ACC112 (cell line): ENCODE measurements at regions not wholly inside any gene's neighbourhood (a gene's known extent, or its start where the extent isn't known, plus 50 kb on each side); places are given as distances from the start of the nearest gene placed in this dataset.

Experiments
- H2AFZ ChIP-seq: fragments of 200-600 bp; sonication (generic); one replicate; pipeline ENCODE4 v1.6.0; 2017; ENCODE audit warnings: antibody characterized with exemption, low read length; ENCODE audit not compliant: unreplicated experiment
- H3K27ac ChIP-seq: fragments of 200-600 bp; sonication (generic); 2 replicates; pipeline ENCODE4 v1.5.1; 2014; ENCODE audit warnings: low read depth, mild to moderate bottlenecking, antibody characterized with exemption, low read length, moderate library complexity
- H3K27me3 ChIP-seq: fragments of 200-600 bp; sonication (generic); 2 replicates; pipeline ENCODE4 v1.6.1; 2014; ENCODE audit warnings: mild to moderate bottlenecking, antibody characterized with exemption, low read length, moderate library complexity, mixed read lengths; ENCODE audit not compliant: insufficient read depth
- H3K36me3 ChIP-seq: fragments of 200-600 bp; sonication (generic); 2 replicates; pipeline ENCODE4 v1.6.1; 2016; ENCODE audit warnings: mild to moderate bottlenecking, antibody characterized with exemption, low read length, moderate library complexity, mixed read lengths; ENCODE audit not compliant: insufficient read depth
- H3K4me1 ChIP-seq: fragments of 200-600 bp; sonication (generic); one replicate; pipeline ENCODE4 v1.6.1; 2016; ENCODE audit warnings: low read length, mixed read lengths; ENCODE audit not compliant: insufficient read depth, unreplicated experiment, control insufficient read depth
- H3K4me3 ChIP-seq: fragments of 200-600 bp; sonication (generic); 2 replicates; pipeline ENCODE4 v1.5.1; 2014; ENCODE audit warnings: mild to moderate bottlenecking, low read depth, low read length
- H3K79me2 ChIP-seq: fragments of 200-600 bp; sonication (generic); one replicate; pipeline ENCODE4 v1.6.0; 2016; ENCODE audit warnings: low read length; ENCODE audit not compliant: control insufficient read depth, unreplicated experiment, insufficient read depth

DNA sequence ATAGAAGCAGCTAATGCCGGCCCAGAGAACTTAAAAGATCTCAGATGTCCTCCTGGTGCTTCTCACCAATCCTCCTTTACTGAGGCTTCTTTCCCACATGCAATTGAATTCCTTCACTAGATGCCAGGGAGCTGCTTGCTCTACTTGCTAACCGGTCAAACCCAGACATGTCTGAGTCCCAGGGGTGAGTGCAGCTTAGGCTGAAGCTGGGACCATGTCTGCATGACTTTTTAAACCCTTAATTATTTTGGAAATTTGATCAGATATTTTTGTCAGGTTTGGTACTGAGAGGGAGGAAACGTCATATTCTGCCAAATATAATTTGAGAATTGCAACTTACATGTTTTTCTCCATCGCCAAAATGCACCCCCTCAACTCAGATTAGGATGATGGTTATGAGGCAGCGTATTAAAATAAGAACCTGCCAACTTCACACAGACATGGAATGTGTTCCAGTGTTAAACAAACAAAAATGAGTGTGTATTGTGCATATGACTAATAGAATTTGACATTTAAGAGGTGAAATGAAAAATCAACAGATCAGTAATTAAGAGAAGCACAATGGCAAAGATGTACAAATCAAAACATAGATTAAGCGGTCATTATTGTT lies 529.5 kb downstream of the ETS1 start:
- H3K79me2 ChIP-seq = no peaks in the 10 kb centered on the region
- no peaks in the 10 kb centered on the region for H3K27me3 ChIP-seq
- no peak overlapping the region for H2AFZ ChIP-seq

DNA sequence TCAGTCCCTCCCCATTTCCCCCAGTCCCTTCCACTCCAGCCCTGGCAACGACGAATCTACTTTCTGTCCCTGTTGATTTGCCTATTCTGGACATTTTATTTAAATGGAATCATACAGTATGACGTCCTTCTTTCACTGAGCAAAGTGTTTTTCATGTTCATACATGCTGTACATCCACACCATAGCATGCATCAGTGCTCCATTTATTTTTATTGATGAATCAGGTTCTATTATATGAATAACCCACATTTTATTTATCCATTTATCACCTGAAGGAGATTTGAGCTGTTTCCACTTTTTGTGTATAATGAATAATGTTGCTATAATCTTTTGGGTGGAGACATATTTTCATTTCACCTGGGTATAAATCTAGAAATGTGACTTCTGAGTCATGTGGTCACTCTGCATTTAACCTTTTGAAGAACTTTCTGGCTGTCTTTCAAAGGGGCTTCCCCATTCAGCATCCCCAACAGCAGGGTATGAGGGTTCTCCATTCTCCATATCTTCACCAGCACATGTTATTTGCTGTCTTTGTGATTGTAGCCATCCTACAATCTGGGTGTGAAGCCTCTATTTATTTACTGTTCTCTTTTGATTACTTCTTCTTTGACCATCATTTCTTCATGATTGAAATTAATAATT lies 531.7 kb downstream of the ETS1 start:
- Histone ChIP-seq H2AFZ (no peak overlapping the region), H3K4me3 (no peak overlapping the region), H3K4me1 (peaks cover 35% of the 10 kb centered on the region), H3K27ac (no peak overlapping the region), H3K79me2 (no peaks in the 10 kb centered on the region), H3K27me3 (no peaks in the 10 kb centered on the region), H3K36me3 (no peaks in the 10 kb centered on the region)

More for the DNA sequence above, 529.5 kb downstream of the ETS1 start:
- Histone ChIP-seq H3K4me3 (no peak overlapping the region), H3K4me1 (peaks cover 25% of the 10 kb centered on the region), H3K27ac (no peak overlapping the region), H3K36me3 (no peaks in the 10 kb centered on the region)

DNA sequence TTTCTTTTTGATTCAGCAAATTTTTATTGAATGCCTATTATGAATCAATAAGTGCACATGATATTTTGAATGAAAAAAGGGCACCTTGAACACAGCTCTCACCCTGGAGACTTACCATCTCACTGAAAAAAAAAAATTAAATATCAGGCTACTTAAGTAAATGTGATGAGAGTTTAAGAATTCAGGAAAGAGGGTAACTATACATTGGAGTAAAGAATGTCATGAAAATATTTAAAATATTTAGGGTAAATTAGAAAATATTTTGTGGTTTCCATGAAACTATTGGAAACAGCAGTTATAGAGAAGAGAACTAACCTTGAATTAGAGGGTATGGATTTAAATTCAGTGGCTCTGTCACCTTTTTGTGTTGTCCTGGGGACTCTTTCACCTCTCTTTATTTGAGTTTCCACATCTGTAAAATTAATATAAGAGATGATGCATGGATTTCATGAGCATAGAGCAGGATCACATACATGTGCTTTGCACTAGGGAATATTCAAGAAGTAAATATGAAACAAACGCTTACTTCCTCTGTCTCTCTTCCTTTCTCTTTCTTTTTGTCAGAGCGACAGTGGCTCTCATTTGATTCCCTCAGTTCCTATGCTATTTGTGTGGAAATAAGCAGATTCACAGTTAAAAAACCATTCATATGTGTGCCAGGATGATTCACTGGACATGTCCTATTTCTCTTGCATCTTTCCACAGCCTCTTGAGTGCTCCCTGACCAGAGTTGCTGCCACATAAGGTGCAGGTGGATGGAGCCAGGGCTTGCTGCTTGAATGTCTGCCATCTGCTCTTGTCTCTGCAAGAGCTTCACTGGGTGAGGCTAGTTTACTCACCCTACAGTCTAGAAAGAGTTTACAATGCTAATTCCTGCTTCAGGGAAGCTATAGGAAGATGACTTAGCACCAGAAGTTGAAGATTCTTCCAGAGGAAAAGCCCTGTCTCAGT lies 533.1 kb downstream of the ETS1 start:
- H3K36me3 ChIP-seq = no peaks in the 10 kb centered on the region
- peak overlapping the region; percentile 2 for H2AFZ ChIP-seq
- peaks cover 35% of the 10 kb centered on the region for H3K4me1 ChIP-seq
- H3K79me2 ChIP-seq = no peaks in the 10 kb centered on the region
- no peak overlapping the region for H3K4me3 ChIP-seq
- H3K27ac ChIP-seq = peak overlapping the region; percentile 92
- H3K27me3 ChIP-seq = no peaks in the 10 kb centered on the region

DNA sequence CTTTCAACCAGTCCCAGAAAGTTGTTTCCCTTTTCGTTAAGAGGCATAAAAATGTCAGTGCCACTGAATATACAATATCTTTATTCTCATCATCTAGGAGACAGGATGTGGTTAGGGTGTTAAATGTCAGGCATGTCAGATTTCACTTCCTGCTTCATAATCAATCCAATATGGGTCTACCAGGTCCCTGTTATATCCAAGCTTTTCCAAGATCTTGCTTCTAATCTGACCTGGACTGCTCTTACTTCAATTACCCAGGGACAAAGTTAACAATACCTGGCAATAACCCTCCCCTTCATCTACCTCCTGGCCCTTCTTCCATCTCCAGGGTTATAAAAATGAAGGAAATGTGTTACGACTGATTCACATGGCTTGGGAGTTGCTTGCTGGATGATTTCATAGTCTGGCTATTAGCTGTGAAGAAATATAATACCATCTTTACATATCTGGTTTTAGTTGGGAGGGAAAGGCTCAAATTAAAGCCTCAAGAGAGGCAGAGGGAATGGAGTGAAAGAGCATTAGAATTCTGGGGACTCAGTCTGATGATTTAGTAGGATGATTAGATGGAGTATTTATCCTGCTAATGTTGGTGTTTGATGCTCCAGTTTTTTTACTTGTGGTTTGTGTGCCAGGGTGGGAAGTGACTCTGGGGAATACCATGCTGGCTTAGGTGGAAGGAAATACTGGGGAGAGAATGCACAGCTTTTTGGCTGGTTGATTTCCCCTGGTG lies 534.3 kb downstream of the ETS1 start:
- peak overlapping the region; percentile 46 for H2AFZ ChIP-seq
- no peaks in the 10 kb centered on the region for H3K36me3 ChIP-seq
- peaks cover 34% of the 10 kb centered on the region for H3K4me1 ChIP-seq
- peak overlapping the region; percentile 92 for H3K27ac ChIP-seq
- no peaks in the 10 kb centered on the region for H3K27me3 ChIP-seq
- no peaks in the 10 kb centered on the region for H3K79me2 ChIP-seq
- peak overlapping the region; percentile 34; the same call in 1 of the 2 replicates for H3K4me3 ChIP-seq

DNA sequence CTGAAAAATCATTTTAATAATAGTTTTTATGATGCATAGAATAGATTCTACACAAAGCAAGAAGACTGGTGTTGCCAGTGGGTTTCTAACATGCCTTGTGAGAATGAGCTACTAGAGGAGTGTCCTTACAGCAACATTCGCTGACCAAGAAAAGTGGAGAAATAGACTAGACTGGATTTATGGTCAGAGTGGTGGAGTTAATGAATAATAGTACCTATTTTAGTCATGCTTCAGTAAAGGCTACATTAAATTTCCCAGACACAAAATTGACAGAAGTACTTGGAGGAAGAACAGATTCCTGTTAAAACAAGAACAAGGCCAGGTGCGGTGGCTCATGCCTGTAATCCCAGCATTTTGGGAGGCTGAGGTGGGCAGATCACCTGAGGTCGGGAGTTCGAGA lies 539.2 kb downstream of the ETS1 start:
- Histone ChIP-seq H3K27ac (no peak overlapping the region), H3K27me3 (no peaks in the 10 kb centered on the region), H3K36me3 (no peaks in the 10 kb centered on the region), H3K79me2 (no peaks in the 10 kb centered on the region), H2AFZ (no peak overlapping the region), H3K4me1 (peaks cover 18% of the 10 kb centered on the region), H3K4me3 (no peak overlapping the region)

DNA sequence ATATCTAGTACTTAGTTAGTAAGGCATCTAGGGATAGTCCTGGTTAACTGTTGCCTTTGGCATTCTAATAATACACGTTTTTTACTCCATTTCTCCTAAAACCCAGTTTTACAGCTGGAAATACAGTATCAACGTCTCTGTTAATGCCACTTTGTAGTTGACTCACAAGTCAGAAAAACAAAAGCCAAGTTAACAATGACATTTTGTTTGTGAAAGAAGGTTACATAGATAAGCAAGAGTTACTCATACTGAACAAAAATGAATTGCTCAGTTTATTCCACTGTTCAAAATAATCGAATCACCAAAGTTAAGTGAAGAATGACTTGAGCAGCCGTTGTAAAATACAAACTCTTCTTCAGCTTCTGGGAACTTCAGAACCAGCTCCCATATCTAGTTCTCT lies 540.3 kb downstream of the ETS1 start:
- H3K4me3 ChIP-seq = no peak overlapping the region
- H3K27me3 ChIP-seq = no peaks in the 10 kb centered on the region
- no peak overlapping the region for H3K27ac ChIP-seq
- no peaks in the 10 kb centered on the region for H3K79me2 ChIP-seq
- H2AFZ ChIP-seq = no peak overlapping the region
- H3K36me3 ChIP-seq = no peaks in the 10 kb centered on the region
- peaks cover 11% of the 10 kb centered on the region for H3K4me1 ChIP-seq

DNA sequence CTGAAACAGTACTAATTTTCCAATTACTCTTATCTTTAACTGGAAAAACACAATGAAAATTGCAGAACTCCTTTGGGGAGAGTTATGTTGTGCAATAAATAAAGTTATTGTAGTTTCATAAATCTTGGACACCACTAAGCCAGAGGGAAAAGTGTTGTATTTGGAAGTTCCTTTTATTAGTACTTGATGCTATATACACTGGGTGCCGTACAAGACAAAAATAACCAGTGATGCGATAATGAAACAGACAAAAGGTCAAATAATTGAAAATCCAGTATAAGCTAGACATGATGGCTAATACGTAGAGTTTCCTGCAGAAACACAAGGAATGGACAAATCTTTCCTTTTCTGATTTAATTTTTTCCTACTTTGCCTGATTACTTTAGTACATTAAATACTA lies 541.1 kb downstream of the ETS1 start:
- H3K79me2 ChIP-seq = no peaks in the 10 kb centered on the region
- no peaks in the 10 kb centered on the region for H3K27me3 ChIP-seq
- H3K4me1 ChIP-seq = peaks cover 9% of the 10 kb centered on the region
- H3K27ac ChIP-seq = no peak overlapping the region
- peak overlapping the region; percentile 36; the same call in 1 of the 2 replicates for H3K4me3 ChIP-seq
- H2AFZ ChIP-seq = peak overlapping the region; percentile 39
- no peaks in the 10 kb centered on the region for H3K36me3 ChIP-seq

DNA sequence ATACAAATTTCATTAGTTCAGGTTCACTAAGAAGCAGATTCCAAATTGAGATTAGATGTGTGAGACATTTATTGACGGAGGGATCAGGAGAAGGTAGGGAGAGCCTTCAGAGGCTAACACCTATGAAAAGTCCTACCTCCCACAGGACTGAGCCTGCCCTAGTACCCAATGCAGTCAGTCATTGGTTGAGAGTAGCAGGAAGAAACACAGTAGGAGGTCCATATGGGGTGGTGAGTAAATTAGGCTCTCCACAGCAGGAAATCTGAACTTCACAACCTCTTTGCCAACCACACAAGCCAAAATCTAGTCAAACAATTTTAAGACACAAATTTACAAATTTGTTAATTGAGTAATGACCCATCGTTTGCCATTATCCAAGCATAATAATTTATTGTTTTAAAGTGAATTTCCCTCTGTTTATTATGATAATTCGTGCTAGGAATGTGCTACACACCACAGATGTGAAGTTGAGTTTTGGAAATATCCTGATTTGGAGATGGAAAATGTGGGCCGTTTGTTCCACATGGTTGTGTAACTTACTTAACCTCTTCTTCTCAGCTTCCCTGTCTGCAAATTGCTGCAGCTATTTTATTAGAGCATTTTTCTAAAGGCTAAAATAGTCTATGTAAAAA lies 542.1 kb downstream of the ETS1 start:
- Histone ChIP-seq H3K27ac (no peak overlapping the region), H3K36me3 (no peaks in the 10 kb centered on the region), H3K79me2 (no peaks in the 10 kb centered on the region), H3K4me3 (no peak overlapping the region), H3K4me1 (peaks cover 17% of the 10 kb centered on the region), H2AFZ (no peak overlapping the region), H3K27me3 (no peaks in the 10 kb centered on the region)

DNA sequence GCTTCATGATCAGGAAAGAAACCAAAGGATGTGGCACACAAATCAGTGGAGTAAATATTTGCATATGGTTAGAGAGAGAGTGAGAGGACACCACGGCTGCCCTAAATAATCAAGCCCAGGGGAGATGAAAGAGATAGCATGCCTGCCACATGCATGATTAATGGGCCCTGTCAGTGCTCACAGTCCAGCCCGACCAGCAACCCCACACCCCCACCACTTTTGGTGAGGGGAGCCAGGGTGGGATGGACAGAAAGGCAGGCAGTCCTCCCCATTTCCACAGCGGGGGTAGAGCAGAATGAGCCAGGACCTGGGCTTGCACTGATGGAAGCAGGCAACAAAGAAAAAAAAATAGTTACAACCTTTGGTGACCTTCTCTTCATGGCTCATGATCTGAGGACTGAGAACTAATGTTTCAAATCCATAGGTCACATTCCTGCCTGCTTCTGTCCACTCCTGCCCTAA lies 545.0 kb downstream of the ETS1 start:
- Histone ChIP-seq H3K4me1 (peaks cover 31% of the 10 kb centered on the region), H3K27me3 (no peaks in the 10 kb centered on the region), H3K79me2 (no peaks in the 10 kb centered on the region), H3K4me3 (no peak overlapping the region), H3K27ac (no peak overlapping the region), H2AFZ (no peak overlapping the region), H3K36me3 (no peaks in the 10 kb centered on the region)

DNA sequence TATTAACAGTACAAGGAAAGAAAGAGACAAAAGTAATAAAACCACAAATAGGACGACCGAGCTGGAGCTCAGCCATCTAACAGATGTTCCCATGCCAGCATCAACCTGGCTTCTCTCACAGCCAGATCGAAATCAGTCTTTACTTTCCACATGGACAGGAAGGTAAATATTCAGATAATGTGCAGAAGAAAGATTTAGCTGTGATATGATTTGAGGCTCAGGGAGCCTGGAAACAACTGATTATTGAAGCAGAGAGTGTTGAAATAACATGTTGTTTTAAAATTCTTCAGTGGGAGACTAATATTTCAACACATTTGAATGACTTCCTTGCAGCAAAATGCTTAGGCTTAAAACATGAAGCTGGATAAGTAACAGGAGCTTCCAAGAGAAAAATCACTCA lies 546.8 kb downstream of the ETS1 start:
- H3K79me2 ChIP-seq = no peaks in the 10 kb centered on the region
- H2AFZ ChIP-seq = peak overlapping the region; percentile 49
- H3K27me3 ChIP-seq = no peaks in the 10 kb centered on the region
- H3K27ac ChIP-seq = peak overlapping the region; percentile 73; the same call in 1 of the 2 replicates
- no peak overlapping the region for H3K4me3 ChIP-seq
- H3K36me3 ChIP-seq = no peaks in the 10 kb centered on the region
- H3K4me1 ChIP-seq = peaks cover 26% of the 10 kb centered on the region
